ENCODE measurements at regions not wholly inside any gene's neighbourhood (a gene's known extent, or its start where the extent isn't known, plus 50 kb on each side); places are given as distances from the start of the nearest gene placed in this dataset.

DNA sequence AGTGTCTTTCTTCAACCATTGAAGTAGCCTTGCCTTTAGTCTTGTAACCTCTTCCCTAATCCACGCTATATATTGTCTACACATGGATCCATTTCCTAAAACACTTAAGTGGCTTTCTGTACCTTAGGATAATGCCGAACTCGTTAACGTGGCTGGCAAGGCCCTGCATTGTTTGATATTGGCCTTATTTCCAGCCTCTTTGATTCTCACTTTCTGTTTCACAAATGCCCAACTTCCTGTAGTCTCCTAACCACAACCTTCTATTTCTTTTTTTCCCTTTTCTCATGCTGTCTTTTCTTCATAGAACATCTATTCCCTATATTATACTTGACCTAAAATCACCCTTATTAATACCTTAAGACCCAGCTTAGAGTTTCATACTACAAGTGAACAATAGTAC, 536.0 kb downstream of the LMO4 start:
- H3K27ac ChIP-seq (replicated peaks), result no peak overlapping the region
- no peaks in the 10 kb centered on the region for H3K27me3 ChIP-seq (ENCODE audit: insufficient read depth, poor library complexity, severe bottlenecking)
- no peak overlapping the region for H3K4me3 ChIP-seq (replicated peaks; ENCODE audit: insufficient read depth, low read length)
- TF ChIP-seq SPI1 (IDR thresholded peaks at IDR 0.05; ENCODE audit: borderline replicate concordance, low read depth) (no peak), REST (IDR thresholded peaks at IDR 0.05; ENCODE audit: insufficient replicate concordance, low read depth) (no peak), POLR2AphosphoS5 (IDR thresholded peaks at IDR 0.05; ENCODE audit: low read depth) (no peak), GABPA (IDR thresholded peaks at IDR 0.05; ENCODE audit: low read depth) (no peak)
- TF ChIP-seq, protein P1, sequence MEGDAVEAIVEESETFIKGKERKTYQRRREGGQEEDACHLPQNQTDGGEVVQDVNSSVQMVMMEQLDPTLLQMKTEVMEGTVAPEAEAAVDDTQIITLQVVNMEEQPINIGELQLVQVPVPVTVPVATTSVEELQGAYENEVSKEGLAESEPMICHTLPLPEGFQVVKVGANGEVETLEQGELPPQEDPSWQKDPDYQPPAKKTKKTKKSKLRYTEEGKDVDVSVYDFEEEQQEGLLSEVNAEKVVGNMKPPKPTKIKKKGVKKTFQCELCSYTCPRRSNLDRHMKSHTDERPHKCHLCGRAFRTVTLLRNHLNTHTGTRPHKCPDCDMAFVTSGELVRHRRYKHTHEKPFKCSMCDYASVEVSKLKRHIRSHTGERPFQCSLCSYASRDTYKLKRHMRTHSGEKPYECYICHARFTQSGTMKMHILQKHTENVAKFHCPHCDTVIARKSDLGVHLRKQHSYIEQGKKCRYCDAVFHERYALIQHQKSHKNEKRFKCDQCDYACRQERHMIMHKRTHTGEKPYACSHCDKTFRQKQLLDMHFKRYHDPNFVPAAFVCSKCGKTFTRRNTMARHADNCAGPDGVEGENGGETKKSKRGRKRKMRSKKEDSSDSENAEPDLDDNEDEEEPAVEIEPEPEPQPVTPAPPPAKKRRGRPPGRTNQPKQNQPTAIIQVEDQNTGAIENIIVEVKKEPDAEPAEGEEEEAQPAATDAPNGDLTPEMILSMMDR (IDR thresholded peaks at IDR 0.05; ENCODE audit: insufficient read depth, low read length), result no peak
- DNase-seq (ENCODE audit: low read depth in 1 of 2, low spot score in 1 of 2), result no peak

- TF ChIP-seq SPI1 (IDR thresholded peaks at IDR 0.05; ENCODE audit: borderline replicate concordance, low read depth) (no peak), POLR2AphosphoS5 (IDR thresholded peaks at IDR 0.05; ENCODE audit: low read depth) (no peak), GABPA (IDR thresholded peaks at IDR 0.05; ENCODE audit: low read depth) (no peak), REST (IDR thresholded peaks at IDR 0.05; ENCODE audit: insufficient replicate concordance, low read depth) (no peak)
- TF ChIP-seq, protein P1 (IDR thresholded peaks at IDR 0.05; ENCODE audit: insufficient read depth, low read length), result no peak
- no peak for DNase-seq (ENCODE audit: low read depth in 1 of 2, low spot score in 1 of 2)
- no peak overlapping the region for H3K27ac ChIP-seq (replicated peaks)
- H3K27me3 ChIP-seq (ENCODE audit: insufficient read depth, poor library complexity, severe bottlenecking), result no peaks in the 10 kb centered on the region
- H3K4me3 ChIP-seq (replicated peaks; ENCODE audit: insufficient read depth, low read length), result no peak overlapping the region
These were observed 537.7 kb downstream of the LMO4 start for GRCh38 chr1:87866416-87866815.

GRCh38 chr1:87867626-87868025, 538.9 kb downstream of the LMO4 start:
- Histone ChIP-seq H3K27ac (replicated peaks) (no peak overlapping the region), H3K27me3 (ENCODE audit: insufficient read depth, poor library complexity, severe bottlenecking) (no peaks in the 10 kb centered on the region), H3K4me3 (replicated peaks; ENCODE audit: insufficient read depth, low read length) (no peak overlapping the region)
- TF ChIP-seq GABPA (IDR thresholded peaks at IDR 0.05; ENCODE audit: low read depth), result no peak
- no peak for TF ChIP-seq POLR2AphosphoS5 (IDR thresholded peaks at IDR 0.05; ENCODE audit: low read depth)
- no peak for TF ChIP-seq REST (IDR thresholded peaks at IDR 0.05; ENCODE audit: insufficient replicate concordance, low read depth)
- TF ChIP-seq SPI1 (IDR thresholded peaks at IDR 0.05; ENCODE audit: borderline replicate concordance, low read depth), result no peak
- TF ChIP-seq, protein P1 (IDR thresholded peaks at IDR 0.05; ENCODE audit: insufficient read depth, low read length), result no peak
- no peak for DNase-seq (ENCODE audit: low read depth in 1 of 2, low spot score in 1 of 2)

All from HL-60 (cell line).